ENCODE measurements at regions not wholly inside any gene's neighbourhood (a gene's known extent, or its start where the extent isn't known, plus 50 kb on each side); places are given as distances from the start of the nearest gene placed in this dataset.

- ATAC-seq (no peak), DNase-seq (no peak)
- Mint-ChIP-seq H3K4me3 (no peak overlapping the region), H3K9me3 (peaks cover 0 to 10% (median 2%) of the 10 kb centered on the region in 9 donors), H3K4me1 (no peaks in the 10 kb centered on the region), H3K27me3 (no peaks in the 10 kb centered on the region), H3K27ac (no peak overlapping the region), H3K36me3 (no peaks in the 10 kb centered on the region)
- POLR2A ChIA-PET = no interaction called here
Measured at GRCh38 chr2:21811541-21811940, 687.8 kb downstream of the TDRD15 start.

GRCh38 chr2:21812766-21813165, 689.0 kb downstream of the TDRD15 start:
- ATAC-seq (no peak), DNase-seq (no peak)
- Mint-ChIP-seq H3K36me3 (no peaks in the 10 kb centered on the region), H3K4me1 (no peaks in the 10 kb centered on the region), H3K27ac (no peak overlapping the region), H3K4me3 (no peak overlapping the region), H3K9me3 (peaks cover 0 to 10% (median 3%) of the 10 kb centered on the region in 9 donors), H3K27me3 (no peaks in the 10 kb centered on the region)
- POLR2A ChIA-PET = no interaction called here

DNA sequence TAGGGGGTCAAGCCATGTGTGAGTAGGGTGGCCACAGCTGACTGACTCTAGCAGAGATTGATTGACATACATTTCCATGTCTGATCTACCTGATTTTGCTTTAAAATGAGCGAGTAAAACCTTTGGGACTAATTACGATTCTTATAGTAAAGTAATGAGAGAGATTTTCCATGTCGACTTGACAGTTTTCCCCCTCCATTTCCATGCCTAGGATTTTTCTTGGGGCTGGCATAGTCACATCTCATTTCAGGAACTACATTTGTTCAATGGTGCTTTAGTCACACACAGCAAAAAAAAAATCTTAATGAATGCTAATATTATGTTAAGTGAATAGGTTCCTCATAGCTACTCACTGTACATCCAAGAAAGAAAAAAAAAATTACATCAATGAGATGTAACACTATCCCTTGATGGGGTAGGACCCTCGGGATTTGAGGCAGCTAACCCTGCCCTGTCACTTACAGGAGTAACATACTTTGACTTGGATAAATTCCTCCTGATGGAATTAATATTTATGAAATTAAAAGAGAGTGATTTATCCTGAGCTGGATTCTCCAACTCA, 690.9 kb downstream of the TDRD15 start:
- Mint-ChIP-seq H3K27ac (no peak overlapping the region), H3K4me1 (no peaks in the 10 kb centered on the region), H3K4me3 (no peak overlapping the region), H3K36me3 (no peaks in the 10 kb centered on the region), H3K9me3 (peaks cover 0 to 13% (median 3%) of the 10 kb centered on the region in 9 donors), H3K27me3 (no peaks in the 10 kb centered on the region)
- no peak for DNase-seq
- no peak for ATAC-seq
- POLR2A ChIA-PET = no interaction called here

- POLR2A ChIA-PET = no interaction called here
- no peak for ATAC-seq
- Mint-ChIP-seq H3K27me3 (no peaks in the 10 kb centered on the region), H3K36me3 (no peaks in the 10 kb centered on the region), H3K4me3 (no peak overlapping the region), H3K9me3 (peaks cover 0 to 18% (median 3%) of the 10 kb centered on the region in 9 donors), H3K4me1 (no peaks in the 10 kb centered on the region), H3K27ac (no peak overlapping the region)
- no peak for DNase-seq
Measured at GRCh38 chr2:21818212-21818795, 694.5 kb downstream of the TDRD15 start.

DNA sequence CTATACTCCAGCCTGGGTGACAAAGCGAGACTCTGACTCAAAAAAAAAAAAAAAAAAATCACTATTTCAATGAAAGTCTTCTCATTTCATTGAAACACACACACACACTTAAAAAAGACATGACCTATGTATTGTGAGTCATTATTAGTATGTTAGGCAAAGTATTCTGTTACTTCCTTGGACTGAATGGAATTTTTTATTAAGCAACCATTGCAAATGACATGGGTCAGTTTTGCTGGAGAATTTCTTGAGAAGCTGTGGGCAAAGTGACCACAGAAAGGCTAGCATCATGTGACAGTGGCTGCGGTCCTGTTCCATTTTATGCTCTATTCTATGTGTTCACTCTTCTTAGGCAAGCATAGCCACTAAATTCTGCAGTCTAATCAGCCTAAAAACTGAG, 695.7 kb downstream of the TDRD15 start:
- POLR2A ChIA-PET = no interaction called here
- Mint-ChIP-seq H3K4me3 (no peak overlapping the region), H3K4me1 (no peaks in the 10 kb centered on the region), H3K27ac (no peak overlapping the region), H3K9me3 (peaks cover 0 to 18% (median 4%) of the 10 kb centered on the region in 9 donors), H3K27me3 (no peaks in the 10 kb centered on the region), H3K36me3 (no peaks in the 10 kb centered on the region)
- no peak for DNase-seq
- ATAC-seq = no peak

- H3K9me3 Mint-ChIP-seq = peaks cover 0 to 18% (median 5%) of the 10 kb centered on the region in 9 donors
- no peak overlapping the region for H3K27ac Mint-ChIP-seq
- no peak for ATAC-seq
- no peaks in the 10 kb centered on the region for H3K27me3 Mint-ChIP-seq
- no peak overlapping the region for H3K4me3 Mint-ChIP-seq
- no peaks in the 10 kb centered on the region for H3K36me3 Mint-ChIP-seq
- POLR2A ChIA-PET = no interaction called here
- H3K4me1 Mint-ChIP-seq = no peaks in the 10 kb centered on the region
- no peak for DNase-seq
Measured at GRCh38 chr2:21820271-21820670, 696.5 kb downstream of the TDRD15 start.

DNA sequence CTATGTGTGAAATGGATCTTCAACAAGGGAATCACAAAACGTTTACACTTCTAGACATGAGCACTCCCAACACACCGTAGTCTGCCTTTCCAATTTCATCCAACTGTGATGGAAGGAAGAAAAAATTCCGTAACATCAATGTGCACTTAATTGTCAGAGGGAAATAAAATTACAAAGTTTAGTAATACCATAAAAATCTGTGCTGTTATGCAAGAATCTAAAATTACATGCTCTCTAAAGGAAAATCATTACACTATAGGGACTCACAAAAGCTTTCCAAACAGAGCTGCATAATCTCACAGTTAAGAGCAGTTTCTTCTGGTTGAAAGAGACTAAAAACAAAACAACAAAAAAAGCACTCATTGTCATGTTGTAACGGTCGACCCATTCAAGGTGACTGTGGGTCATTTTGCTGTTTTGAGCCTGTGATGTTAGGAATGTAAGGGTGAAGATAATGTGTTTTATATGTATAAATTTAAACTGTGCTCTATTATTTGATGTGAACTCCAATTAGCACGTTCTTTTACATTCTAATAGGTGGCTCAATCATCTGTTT, 698.0 kb downstream of the TDRD15 start:
- no peaks in the 10 kb centered on the region for H3K36me3 Mint-ChIP-seq
- H3K4me3 Mint-ChIP-seq = no peak overlapping the region
- ATAC-seq = no peak
- no peaks in the 10 kb centered on the region for H3K27me3 Mint-ChIP-seq
- peaks cover 0 to 15% (median 5%) of the 10 kb centered on the region in 9 donors for H3K9me3 Mint-ChIP-seq
- no peak overlapping the region for H3K27ac Mint-ChIP-seq
- H3K4me1 Mint-ChIP-seq = no peaks in the 10 kb centered on the region
- POLR2A ChIA-PET = no interaction called here
- no peak for DNase-seq

- H3K9me3 Mint-ChIP-seq = peaks cover 0 to 16% (median 5%) of the 10 kb centered on the region in 9 donors
- POLR2A ChIA-PET = no interaction called here
- ATAC-seq (no peak), DNase-seq (no peak)
- H3K27ac Mint-ChIP-seq = no peak overlapping the region
- H3K27me3 Mint-ChIP-seq = no peaks in the 10 kb centered on the region
- H3K4me3 Mint-ChIP-seq = no peak overlapping the region
- H3K4me1 Mint-ChIP-seq = no peaks in the 10 kb centered on the region
- H3K36me3 Mint-ChIP-seq = no peaks in the 10 kb centered on the region
Measured at GRCh38 chr2:21822505-21822904, 698.7 kb downstream of the TDRD15 start.

- Mint-ChIP-seq H3K4me1 (no peaks in the 10 kb centered on the region), H3K9me3 (peaks cover 0 to 32% (median 9%) of the 10 kb centered on the region in 9 donors), H3K36me3 (no peaks in the 10 kb centered on the region), H3K4me3 (no peak overlapping the region), H3K27ac (no peak overlapping the region), H3K27me3 (no peaks in the 10 kb centered on the region)
- ATAC-seq (no peak), DNase-seq (no peak)
- POLR2A ChIA-PET = no interaction called here
Measured at GRCh38 chr2:21833767-21834166, 710.0 kb downstream of the TDRD15 start.

GRCh38 chr2:21836261-21836660, 712.5 kb downstream of the TDRD15 start:
- ATAC-seq (no peak), DNase-seq (no peak)
- peaks cover 4 to 16% (median 6%) of the 10 kb centered on the region in 9 donors for H3K9me3 Mint-ChIP-seq
- no peaks in the 10 kb centered on the region for H3K4me1 Mint-ChIP-seq
- POLR2A ChIA-PET = no interaction called here
- H3K27ac Mint-ChIP-seq = no peak overlapping the region
- no peaks in the 10 kb centered on the region for H3K36me3 Mint-ChIP-seq
- H3K27me3 Mint-ChIP-seq = no peaks in the 10 kb centered on the region
- H3K4me3 Mint-ChIP-seq = no peak overlapping the region

DNA sequence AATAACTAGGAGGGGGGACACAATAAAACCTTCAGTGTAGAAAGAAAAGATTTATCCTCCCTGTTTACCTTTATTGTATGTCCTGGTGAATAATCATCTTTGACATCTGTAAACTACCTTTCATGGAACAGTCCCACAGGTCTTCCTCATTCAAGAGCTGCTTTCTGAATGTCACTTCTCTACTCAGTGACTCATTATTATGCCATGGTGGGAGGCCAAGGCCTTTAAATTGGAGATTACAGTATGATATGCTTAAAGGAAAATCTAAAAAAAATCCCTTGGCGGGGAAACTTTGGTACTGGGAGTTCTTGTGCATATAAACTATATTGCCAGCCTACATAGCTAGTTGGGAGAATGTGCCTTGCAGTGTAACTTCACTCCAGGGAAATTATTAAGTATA, 713.0 kb downstream of the TDRD15 start:
- H3K4me3 Mint-ChIP-seq = no peak overlapping the region

GRCh38 chr2:21837168-21837960, 713.6 kb downstream of the TDRD15 start:
- no peak overlapping the region for H3K4me3 Mint-ChIP-seq
- no peak for ATAC-seq
- H3K4me1 Mint-ChIP-seq = no peaks in the 10 kb centered on the region
- no peaks in the 10 kb centered on the region for H3K36me3 Mint-ChIP-seq
- DNase-seq = no peak
- no peaks in the 10 kb centered on the region for H3K27me3 Mint-ChIP-seq
- POLR2A ChIA-PET = no interaction called here
- H3K27ac Mint-ChIP-seq = no peak overlapping the region
- H3K9me3 Mint-ChIP-seq = peaks cover 0 to 16% (median 7%) of the 10 kb centered on the region in 9 donors

More for the DNA sequence above, 713.0 kb downstream of the TDRD15 start:
- ATAC-seq (no peak), DNase-seq (no peak)
- Mint-ChIP-seq H3K27me3 (no peaks in the 10 kb centered on the region), H3K4me1 (no peaks in the 10 kb centered on the region), H3K36me3 (no peaks in the 10 kb centered on the region), H3K9me3 (peaks cover 2 to 16% (median 5%) of the 10 kb centered on the region in 9 donors), H3K27ac (no peak overlapping the region)
- POLR2A ChIA-PET = no interaction called here

DNA sequence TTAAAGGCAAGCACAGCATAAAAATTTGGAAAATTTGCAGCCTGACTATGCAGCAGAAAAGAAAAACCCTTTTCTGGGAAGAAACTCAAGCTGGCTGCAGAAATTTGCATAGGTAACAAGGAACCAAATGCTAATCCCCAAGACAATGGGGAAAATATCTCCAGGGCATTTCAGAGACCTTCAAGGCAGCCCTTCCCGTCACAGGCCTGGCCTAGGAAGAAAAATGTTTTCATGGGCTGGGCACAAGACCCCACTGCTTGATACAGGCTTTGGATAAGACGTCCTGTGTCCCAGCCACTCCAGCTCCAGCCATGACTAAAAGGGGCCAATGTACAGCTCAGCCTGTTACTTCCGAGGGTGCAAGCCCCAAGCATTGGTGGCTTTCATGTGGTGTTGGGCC, 717.6 kb downstream of the TDRD15 start:
- Mint-ChIP-seq H3K36me3 (no peaks in the 10 kb centered on the region), H3K4me3 (no peak overlapping the region), H3K27me3 (no peaks in the 10 kb centered on the region), H3K9me3 (peaks cover 0 to 18% (median 9%) of the 10 kb centered on the region in 9 donors), H3K4me1 (no peaks in the 10 kb centered on the region), H3K27ac (no peak overlapping the region)
- ATAC-seq = no peak
- POLR2A ChIA-PET = no interaction called here
- no peak for DNase-seq
